Breast epithelium (tissue), 3 donors: ENCODE measurements at regions not wholly inside any gene's neighbourhood (a gene's known extent, or its start where the extent isn't known, plus 50 kb on each side); places are given as distances from the start of the nearest gene placed in this dataset.

Experiments used
- POLR2A ChIP-seq: fragments of 450-650 bp; IDR thresholded peaks from one replicate; pipeline ENCODE4 v1.6.1; 2016; ENCODE audit warnings: antibody characterized with exemption, mild to moderate bottlenecking, moderate library complexity
- TF ChIP-seq, protein P1 (sequence below), 3 donors: fragments of 450-650 bp; IDR thresholded peaks; one replicate each; pipeline ENCODE4 v1.5.1; 2016 to 2017; ENCODE audit warnings: antibody characterized with exemption in 3 of 3, mild to moderate bottlenecking in 3 of 3, moderate library complexity in 3 of 3

DNA sequence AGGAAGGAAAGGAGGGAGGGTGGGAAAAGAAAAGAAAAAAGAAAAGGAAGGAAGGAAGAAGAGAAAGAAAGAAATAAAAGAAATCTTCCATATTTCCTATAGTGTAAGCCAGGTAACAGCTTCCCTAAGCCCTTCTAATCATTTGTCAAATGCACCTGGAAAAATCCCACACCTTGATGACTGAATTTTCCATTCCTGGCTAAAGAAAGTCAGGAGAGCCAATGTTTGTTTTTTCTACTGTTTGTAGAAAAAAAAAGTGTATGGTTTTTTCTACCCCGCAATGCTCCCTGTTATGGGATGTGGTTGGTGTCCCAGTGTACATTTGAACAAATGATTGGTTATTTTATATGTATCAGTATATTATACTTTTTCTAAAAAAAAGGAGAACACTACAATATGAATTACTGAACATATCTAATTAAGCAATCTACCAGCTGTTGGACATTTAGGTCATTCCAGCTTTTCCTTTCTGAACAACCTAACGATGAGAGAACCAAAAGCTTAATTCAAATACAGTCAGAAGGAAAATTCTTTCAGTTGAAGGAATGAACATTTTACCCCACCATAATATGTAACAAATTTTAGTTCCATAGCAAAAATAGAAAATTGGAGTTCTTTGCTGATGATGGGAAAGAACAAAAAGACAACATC, 355.0 kb downstream of the SETD4 start:
- TF ChIP-seq POLR2A = no peak
- TF ChIP-seq, protein P1, sequence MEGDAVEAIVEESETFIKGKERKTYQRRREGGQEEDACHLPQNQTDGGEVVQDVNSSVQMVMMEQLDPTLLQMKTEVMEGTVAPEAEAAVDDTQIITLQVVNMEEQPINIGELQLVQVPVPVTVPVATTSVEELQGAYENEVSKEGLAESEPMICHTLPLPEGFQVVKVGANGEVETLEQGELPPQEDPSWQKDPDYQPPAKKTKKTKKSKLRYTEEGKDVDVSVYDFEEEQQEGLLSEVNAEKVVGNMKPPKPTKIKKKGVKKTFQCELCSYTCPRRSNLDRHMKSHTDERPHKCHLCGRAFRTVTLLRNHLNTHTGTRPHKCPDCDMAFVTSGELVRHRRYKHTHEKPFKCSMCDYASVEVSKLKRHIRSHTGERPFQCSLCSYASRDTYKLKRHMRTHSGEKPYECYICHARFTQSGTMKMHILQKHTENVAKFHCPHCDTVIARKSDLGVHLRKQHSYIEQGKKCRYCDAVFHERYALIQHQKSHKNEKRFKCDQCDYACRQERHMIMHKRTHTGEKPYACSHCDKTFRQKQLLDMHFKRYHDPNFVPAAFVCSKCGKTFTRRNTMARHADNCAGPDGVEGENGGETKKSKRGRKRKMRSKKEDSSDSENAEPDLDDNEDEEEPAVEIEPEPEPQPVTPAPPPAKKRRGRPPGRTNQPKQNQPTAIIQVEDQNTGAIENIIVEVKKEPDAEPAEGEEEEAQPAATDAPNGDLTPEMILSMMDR (IDR thresholded peaks at IDR 0.05) = no peak
